GM18861 (cell line): ENCODE measurements at regions not wholly inside any gene's neighbourhood (a gene's known extent, or its start where the extent isn't known, plus 50 kb on each side); places are given as distances from the start of the nearest gene placed in this dataset.

ENCODE experiments used
- ATAC-seq: cut with Tn5 transposase; IDR thresholded peaks from one replicate; pipeline ENCODE4 v1.9.1; 2021; ENCODE audit not compliant: unreplicated experiment

DNA sequence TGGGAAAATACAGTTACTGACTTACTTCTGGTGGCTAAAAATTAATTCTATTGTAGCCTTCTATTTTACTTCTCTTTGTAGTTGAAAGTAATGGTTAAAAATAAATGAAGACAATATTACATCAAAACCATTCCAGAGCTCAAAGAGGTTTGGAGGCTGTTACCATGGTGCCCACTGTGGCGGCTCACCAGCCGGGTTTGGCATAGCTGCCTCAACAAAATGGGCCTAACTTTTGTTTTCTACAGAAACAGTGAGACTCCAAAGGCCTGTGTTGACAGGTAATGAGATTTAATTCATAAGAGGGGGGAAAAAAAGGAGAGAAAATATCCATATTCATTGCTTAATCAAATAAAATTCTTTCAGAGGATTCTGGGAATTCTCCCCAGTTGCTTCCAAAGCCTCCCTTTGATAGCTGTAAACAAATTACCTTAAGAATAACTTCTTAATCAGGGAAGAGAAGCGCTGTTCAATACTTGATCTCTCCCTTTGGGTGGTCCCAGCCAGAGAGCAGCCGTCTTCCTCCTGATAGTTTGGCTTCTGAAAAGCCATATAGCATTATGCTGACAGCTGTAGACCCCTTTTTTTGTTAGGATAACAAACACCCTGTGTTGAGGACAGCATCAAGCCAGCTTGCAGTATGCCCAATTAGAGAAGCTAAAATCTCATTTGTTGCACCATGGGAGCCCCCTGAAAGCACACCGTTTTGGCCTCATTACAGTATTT lies 266.8 kb downstream of the NEDD1 start:
- no peak for ATAC-seq

DNA sequence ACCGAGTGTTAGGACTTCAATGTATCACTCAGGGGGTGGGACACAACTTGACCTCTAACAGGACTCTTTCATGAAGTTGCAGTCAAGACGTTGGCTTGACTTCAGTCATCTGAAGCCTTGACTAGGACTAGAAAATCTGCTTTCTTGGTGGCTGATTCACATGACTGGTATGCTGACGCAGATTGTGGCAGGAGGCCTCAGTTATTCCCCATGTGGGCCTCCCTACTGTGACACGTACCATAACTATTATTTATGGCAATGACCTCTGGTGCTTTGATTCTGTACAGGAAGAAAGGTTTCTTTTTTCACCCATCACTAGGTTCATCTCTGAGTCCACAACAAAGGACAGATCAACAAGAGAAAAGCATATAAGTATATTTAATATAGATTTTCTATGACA lies 270.4 kb downstream of the NEDD1 start:
- no peak for ATAC-seq

DNA sequence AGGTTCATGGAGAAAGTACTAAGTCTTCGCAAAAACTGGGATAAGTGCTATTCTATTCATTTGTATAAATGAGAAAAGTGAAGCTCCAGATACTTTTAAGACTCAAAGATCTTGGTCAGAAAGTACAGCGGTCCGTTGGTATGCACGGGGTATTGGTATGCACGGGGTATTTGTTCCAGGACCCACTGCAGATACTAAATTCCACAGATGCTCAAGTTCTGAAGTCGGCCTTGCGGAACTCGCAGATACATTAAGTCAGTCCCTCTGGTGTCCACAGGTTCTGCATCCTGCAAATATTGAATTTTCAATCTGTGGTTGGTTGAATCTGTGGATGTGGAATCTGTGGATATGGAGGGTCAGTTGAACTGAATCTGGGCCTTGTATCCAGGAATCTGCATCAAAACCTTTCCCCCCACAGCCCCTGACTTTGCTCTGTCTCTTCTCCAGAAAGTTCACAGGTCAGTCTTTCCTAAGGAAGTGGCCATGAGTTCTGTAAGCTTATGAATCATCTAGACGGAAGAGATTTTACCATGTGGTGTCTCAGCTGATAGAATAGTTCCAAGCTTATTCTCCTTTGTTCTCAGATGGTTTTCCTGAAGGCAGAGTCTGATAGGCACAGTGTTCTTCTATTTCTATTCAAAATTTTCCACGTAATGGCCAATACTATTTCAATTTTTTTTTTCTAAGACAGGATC lies 274.7 kb downstream of the NEDD1 start:
- no peak for ATAC-seq

- no peak for ATAC-seq
Measured at GRCh38 chr12:97182769-97183168, 275.7 kb downstream of the NEDD1 start.

GRCh38 chr12:97184127-97184773 lies 277.2 kb downstream of the NEDD1 start:
- ATAC-seq: no peak

DNA sequence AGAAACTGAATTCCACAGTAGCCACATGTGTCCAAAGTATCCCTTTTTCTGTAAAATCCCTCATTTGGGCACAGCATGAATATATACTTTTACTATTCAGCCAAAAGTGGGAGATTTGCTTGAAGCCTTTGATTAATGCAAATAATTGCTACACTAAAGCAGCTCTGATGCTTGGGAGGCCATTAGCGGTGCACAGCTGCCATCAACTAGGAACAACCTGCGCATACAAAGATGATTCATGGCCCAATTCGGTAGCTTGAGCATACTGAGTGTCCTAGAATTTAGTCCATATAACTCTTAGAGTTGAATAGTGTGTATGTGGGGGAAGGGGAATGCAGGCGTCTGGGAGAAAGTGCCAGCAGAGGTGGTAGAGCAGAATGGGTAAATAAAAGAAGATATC lies 277.0 kb upstream of the RMST start:
- no peak for ATAC-seq

GRCh38 chr12:97194546-97194945 lies 268.1 kb upstream of the RMST start:
- ATAC-seq: no peak

DNA sequence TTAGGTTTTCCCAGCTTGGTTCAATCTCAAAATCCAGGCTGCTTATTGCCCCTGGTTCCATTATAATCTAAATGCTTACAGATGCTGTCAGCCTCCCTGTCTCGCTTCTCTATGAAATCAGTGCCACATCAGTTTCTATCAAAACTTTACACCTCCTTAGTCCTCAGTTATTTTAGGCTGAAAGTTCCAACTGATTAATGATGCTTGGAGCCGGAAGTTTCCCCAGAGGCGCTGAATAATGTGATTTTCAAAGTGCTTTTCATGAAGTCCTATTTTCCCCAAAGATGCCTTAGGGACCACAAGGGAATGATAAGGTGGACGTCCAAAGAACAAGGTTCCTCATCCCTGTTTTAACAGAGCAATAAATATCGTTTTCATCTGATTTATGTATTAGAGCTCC lies 262.4 kb upstream of the RMST start:
- no peak for ATAC-seq

DNA sequence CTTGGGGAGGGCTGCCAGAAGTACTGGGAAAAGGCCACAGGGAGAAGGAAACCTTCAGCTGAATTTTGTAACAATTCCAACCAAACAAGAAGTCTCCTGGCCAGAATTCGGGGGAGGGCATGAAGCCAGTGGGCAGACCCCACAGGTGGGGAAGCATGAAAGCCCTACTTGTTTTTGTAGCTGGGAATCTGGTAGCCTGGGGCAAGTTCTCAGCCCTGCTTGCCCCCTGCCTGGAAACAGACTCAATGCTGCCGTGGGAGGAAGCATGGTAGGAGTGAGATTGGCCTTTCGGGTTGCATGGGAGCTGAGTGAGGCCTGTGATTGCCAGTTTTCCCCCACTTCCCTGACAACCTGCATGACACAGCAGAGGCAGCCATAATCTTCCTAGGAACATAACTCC lies 259.2 kb upstream of the RMST start:
- ATAC-seq: no peak

GRCh38 chr12:97209997-97210396 lies 252.6 kb upstream of the RMST start:
- no peak for ATAC-seq

DNA sequence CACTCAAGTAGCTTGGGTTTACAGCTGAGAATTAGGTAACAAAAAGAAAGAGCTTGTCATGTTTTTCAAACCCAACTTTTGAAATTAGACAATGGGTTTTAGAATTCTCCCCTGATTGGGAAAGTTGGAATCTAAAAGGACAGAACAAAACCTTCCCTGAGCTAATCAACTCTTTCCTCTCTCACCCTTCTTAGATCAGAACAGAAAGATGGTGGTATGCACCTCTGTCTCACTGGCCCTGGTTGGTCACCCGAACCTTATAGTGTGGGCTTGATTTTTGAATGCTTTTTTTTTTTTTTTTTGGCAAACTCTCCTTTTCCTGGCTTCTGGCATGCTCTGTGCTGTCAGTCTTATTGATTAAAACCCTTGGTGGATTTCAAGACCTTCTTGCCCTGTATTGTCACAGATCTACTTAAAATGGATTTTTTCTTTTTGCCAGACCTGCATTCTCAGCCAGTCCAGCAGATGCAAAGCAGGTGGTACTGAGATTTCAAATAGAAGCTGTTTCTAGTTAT lies 251.1 kb upstream of the RMST start:
- ATAC-seq: no peak

DNA sequence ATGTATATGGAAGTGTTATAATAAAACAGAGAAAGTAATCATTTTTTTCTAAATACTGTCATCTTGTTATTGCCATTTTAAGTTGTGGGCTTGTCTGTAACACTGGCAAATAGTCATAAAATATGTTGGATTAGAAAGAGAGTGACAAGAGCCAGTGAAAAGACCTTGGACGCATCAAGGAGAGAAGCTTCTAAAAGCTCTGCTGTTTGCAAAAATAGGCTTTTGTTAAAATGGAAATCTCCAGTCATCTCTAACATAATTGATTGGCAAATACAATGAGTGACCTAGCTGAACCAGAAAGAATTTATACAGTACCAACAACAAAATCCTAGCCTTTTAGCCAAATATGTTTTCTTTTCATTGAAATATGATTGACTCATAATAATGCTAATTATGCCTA lies 245.8 kb upstream of the RMST start:
- no peak for ATAC-seq

GRCh38 chr12:97222391-97222790 lies 240.2 kb upstream of the RMST start:
- ATAC-seq: no peak

DNA sequence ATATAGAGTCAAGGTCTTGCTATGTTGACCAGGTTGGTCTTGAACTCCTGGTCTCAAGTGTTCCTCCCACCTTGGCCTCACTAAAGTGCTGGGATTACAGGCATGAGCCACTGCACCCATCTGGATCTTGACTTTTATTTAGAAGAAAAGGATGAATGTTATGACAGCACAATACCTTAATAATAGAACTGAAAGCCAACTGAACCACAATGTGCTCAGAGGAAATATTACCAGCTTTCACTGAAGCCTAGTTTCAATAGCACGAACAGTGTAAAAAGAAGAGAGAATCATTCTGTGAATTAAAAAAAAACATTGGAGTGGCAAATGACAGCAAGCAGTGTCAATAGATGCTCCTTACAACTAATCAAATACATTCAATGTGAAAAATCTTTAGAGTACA lies 239.2 kb upstream of the RMST start:
- no peak for ATAC-seq

DNA sequence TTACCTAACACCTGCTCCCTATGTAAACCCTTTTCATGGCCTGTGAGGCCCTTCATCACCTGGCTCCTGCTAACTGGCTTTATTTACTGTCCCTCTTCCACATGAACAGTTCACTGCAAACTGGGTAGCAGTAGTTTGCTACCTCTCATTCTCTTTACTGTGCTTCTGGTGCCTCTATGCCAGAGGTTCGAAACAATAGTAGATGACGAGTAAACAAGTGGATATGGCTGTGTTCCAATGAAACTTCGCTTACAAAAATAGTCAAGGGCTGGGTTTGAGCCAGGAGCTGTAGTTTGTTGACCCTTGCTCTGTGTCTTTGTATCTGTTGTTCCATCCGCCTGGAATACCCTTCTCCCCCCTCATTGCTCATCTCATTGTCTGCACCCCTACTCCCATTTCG lies 233.6 kb upstream of the RMST start:
- ATAC-seq: no peak

GRCh38 chr12:97235102-97235501 lies 227.5 kb upstream of the RMST start:
- ATAC-seq: no peak

DNA sequence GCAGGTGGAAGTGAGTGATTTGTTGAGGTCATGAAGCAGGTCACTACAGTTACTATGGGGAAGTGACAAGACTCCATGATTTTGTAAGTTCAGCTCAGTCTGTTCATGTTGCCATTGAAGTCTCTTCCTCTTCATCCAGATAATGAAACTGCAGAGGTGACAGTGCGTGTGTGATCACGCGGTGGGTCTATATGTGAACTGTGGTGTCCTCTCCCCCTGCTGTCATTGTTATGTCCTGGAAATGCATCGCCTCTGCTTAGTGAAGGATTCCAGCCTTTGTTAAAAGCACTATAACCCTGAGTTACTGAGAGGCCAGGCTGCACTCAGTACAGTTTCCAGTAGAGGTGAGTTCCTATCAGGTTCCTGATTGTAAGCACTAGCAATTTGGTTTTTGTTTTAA lies 216.2 kb upstream of the RMST start:
- no peak for ATAC-seq

GRCh38 chr12:97250483-97250882 lies 212.1 kb upstream of the RMST start:
- no peak for ATAC-seq

- ATAC-seq: no peak
Measured at GRCh38 chr12:97257726-97258125, 204.9 kb upstream of the RMST start.

DNA sequence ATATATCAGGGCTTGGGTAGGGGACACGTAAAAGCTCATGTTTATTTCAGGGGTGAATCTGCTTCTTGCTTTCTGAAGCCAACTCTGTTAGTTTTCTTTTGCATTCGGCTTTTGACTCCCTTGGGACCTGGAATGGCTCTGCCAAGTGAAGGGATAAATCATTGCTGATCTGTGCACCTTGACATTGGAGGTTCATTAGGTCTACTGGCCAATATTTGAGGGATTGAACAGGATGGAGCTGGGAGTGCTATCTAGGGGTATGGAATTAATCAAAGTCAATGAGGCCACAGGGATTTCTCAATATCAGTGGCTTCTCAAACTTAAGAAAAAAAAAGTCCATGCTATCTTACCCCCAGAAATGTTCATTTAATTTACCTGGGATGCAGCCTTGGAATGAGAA lies 203.5 kb upstream of the RMST start:
- ATAC-seq: no peak

DNA sequence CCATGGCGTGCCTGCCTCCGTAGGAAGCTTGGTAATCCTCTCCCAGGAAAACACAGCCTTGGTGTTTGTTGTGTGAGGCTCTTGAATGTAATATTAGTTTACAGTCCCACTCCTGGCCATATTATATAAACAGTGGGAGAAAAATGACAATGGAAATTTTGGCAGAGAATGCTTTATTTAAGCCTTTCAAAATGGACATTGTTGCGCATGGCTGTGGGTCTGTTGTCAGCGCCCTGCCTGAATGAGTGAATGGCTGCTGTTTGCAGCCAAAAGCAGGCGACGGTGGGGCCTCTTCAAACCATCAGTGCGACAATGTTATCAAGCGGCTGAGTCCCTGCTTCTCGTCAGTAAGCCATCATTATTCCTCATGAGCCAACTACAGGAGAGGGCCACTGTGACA lies 201.8 kb upstream of the RMST start:
- ATAC-seq: no peak

GRCh38 chr12:97267166-97267565 lies 195.4 kb upstream of the RMST start:
- no peak for ATAC-seq
